ENCODE measurements at regions not wholly inside any gene's neighbourhood (a gene's known extent, or its start where the extent isn't known, plus 50 kb on each side); places are given as distances from the start of the nearest gene placed in this dataset.

- no peak for DNase-seq
These were observed 316.8 kb upstream of the GBE1 start for GRCh38 chr3:82078246-82078645.

- no peak for DNase-seq
These were observed 306.0 kb upstream of the GBE1 start for GRCh38 chr3:82067420-82067819.

- no peak for DNase-seq
These were observed 297.4 kb upstream of the GBE1 start for GRCh38 chr3:82058809-82059208.

GRCh38 chr3:82055792-82056191, 294.3 kb upstream of the GBE1 start:
- DNase-seq, result no peak

GRCh38 chr3:82054849-82055248, 293.4 kb upstream of the GBE1 start:
- DNase-seq, result no peak

GRCh38 chr3:82053236-82053635, 291.8 kb upstream of the GBE1 start:
- DNase-seq, result no peak

GRCh38 chr3:82050382-82050781, 288.9 kb upstream of the GBE1 start:
- DNase-seq, result no peak

GRCh38 chr3:82048711-82049110, 287.3 kb upstream of the GBE1 start:
- no peak for DNase-seq

GRCh38 chr3:82044930-82045705, 283.7 kb upstream of the GBE1 start:
- no peak for DNase-seq

GRCh38 chr3:82038556-82038955, 277.1 kb upstream of the GBE1 start:
- no peak for DNase-seq

- no peak for DNase-seq
These were observed 271.7 kb upstream of the GBE1 start for GRCh38 chr3:82033186-82033585.

GRCh38 chr3:82031596-82031995, 270.2 kb upstream of the GBE1 start:
- DNase-seq, result no peak

- DNase-seq, result no peak
These were observed 269.5 kb upstream of the GBE1 start for GRCh38 chr3:82030916-82031315.

GRCh38 chr3:82022836-82023235, 261.4 kb upstream of the GBE1 start:
- no peak for DNase-seq

GRCh38 chr3:82020282-82020681, 258.8 kb upstream of the GBE1 start:
- no peak for DNase-seq

GRCh38 chr3:82015241-82015640, 253.8 kb upstream of the GBE1 start:
- DNase-seq, result no peak

- no peak for DNase-seq
These were observed 251.3 kb upstream of the GBE1 start for GRCh38 chr3:82012775-82013174.

- DNase-seq, result no peak
These were observed 249.9 kb upstream of the GBE1 start for GRCh38 chr3:82011336-82011735.

GRCh38 chr3:82005266-82005665, 243.8 kb upstream of the GBE1 start:
- DNase-seq, result no peak

- no peak for DNase-seq
These were observed 242.8 kb upstream of the GBE1 start for GRCh38 chr3:82004266-82004665.

- no peak for DNase-seq
These were observed 241.7 kb upstream of the GBE1 start for GRCh38 chr3:82002986-82003642.

- no peak for DNase-seq
These were observed 241.0 kb upstream of the GBE1 start for GRCh38 chr3:82002491-82002890.

GRCh38 chr3:82001276-82001923, 240.0 kb upstream of the GBE1 start:
- DNase-seq, result no peak

GRCh38 chr3:82000773-82001172, 239.3 kb upstream of the GBE1 start:
- DNase-seq, result no peak
